ENCODE measurements at regions not wholly inside any gene's neighbourhood (a gene's known extent, or its start where the extent isn't known, plus 50 kb on each side); places are given as distances from the start of the nearest gene placed in this dataset.

- DNase-seq, result no peak
- Mint-ChIP-seq H3K4me3 (no peak overlapping the region), H3K27ac (no peak overlapping the region), H3K9me3 (no peaks in the 10 kb centered on the region), H3K27me3 (no peaks in the 10 kb centered on the region), H3K4me1 (no peaks in the 10 kb centered on the region), H3K36me3 (no peaks in the 10 kb centered on the region)
- no peak for ATAC-seq (ENCODE audit: low read depth in 2 of 2)
Measured at GRCh38 chr3:22115581-22115980, 364.6 kb upstream of the ZNF385D start.

DNA sequence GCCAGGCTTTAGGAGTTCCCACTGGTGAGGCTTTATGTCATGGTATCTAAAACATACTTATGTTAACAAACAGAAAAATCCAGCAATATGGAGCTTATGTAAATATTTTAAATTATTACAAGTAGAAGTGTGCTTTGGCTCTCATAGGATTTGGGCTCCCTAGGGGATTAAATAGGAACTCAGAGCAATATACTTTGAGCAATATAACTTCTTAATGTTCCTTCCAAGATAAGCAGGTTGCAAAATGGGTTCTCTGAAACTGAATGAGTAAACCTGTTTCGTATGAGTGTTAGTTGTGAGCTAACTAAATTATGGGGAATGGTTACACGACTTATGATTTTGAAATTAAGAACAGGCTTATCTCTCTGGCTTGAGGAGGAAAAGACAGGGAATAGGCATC, 366.1 kb upstream of the ZNF385D start:
- Mint-ChIP-seq H3K9me3 (no peaks in the 10 kb centered on the region), H3K27me3 (no peaks in the 10 kb centered on the region), H3K27ac (no peak overlapping the region), H3K4me3 (no peak overlapping the region), H3K4me1 (no peaks in the 10 kb centered on the region), H3K36me3 (no peaks in the 10 kb centered on the region)
- DNase-seq (no peak), ATAC-seq (ENCODE audit: low read depth in 2 of 2) (no peak)

- H3K4me3 Mint-ChIP-seq, result no peak overlapping the region
- H3K27me3 Mint-ChIP-seq, result no peaks in the 10 kb centered on the region
- H3K27ac Mint-ChIP-seq, result no peak overlapping the region
- no peaks in the 10 kb centered on the region for H3K4me1 Mint-ChIP-seq
- ATAC-seq (ENCODE audit: low read depth in 2 of 2) (no peak), DNase-seq (no peak)
- no peaks in the 10 kb centered on the region for H3K36me3 Mint-ChIP-seq
- no peaks in the 10 kb centered on the region for H3K9me3 Mint-ChIP-seq
Measured at GRCh38 chr3:22117751-22118346, 366.8 kb upstream of the ZNF385D start.

DNA sequence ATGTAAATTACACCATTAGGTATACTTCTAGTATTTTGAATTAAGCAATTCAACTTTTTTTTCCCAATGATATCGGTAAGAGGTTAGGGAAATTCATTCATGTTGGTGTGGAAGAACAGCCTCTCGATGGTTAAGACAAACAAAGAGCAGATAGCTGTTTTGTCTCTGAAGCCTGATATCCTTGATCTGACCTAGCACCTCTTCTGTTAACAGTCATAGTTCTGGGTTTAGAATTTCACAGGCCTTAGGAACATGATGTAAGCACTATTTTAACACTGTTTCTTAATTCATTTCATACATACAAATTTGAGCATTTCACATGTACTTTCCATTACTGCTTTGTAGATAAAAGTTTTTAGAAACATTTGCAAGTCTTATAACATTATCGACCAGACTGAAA, 367.5 kb upstream of the ZNF385D start:
- H3K36me3 Mint-ChIP-seq, result no peaks in the 10 kb centered on the region
- H3K27me3 Mint-ChIP-seq, result no peaks in the 10 kb centered on the region
- no peak for ATAC-seq (ENCODE audit: low read depth in 2 of 2)
- H3K4me1 Mint-ChIP-seq, result no peaks in the 10 kb centered on the region
- no peak overlapping the region for H3K27ac Mint-ChIP-seq
- no peak overlapping the region for H3K4me3 Mint-ChIP-seq
- DNase-seq, result no peak
- no peaks in the 10 kb centered on the region for H3K9me3 Mint-ChIP-seq

DNA sequence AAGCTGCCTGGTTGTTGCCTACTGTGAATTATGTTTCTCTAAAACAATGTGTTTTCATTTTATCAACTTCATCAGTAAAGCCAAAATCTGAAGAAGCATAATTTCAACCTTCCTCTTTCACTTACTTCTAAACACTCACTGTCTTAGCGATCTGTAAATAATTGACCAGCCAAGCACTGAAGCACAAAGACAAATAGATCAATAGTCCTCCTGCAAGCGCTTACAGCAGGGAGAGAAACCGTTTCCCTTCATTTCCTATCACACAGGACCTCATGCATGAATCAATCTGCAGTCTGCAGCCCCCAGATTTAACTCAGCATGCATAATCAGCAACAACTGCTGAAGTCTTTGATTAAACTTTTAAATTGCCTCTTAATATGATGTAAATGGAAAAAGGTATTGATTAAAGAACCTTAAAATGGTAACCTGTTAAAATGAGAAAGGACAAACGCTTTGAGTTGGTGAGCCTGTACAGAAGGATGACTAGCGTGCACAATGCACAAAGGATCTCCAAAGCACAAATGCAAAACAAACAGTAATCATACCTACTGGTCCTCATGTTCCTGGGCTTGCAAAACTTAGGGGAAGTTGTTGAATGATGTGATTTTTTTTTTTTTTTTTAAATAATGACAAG, 370.2 kb upstream of the ZNF385D start:
- H3K9me3 Mint-ChIP-seq, result no peaks in the 10 kb centered on the region
- no peaks in the 10 kb centered on the region for H3K27me3 Mint-ChIP-seq
- no peak for DNase-seq
- H3K27ac Mint-ChIP-seq, result no peak overlapping the region
- H3K4me1 Mint-ChIP-seq, result no peaks in the 10 kb centered on the region
- no peak for ATAC-seq (ENCODE audit: low read depth in 2 of 2)
- no peaks in the 10 kb centered on the region for H3K36me3 Mint-ChIP-seq
- no peak overlapping the region for H3K4me3 Mint-ChIP-seq

DNA sequence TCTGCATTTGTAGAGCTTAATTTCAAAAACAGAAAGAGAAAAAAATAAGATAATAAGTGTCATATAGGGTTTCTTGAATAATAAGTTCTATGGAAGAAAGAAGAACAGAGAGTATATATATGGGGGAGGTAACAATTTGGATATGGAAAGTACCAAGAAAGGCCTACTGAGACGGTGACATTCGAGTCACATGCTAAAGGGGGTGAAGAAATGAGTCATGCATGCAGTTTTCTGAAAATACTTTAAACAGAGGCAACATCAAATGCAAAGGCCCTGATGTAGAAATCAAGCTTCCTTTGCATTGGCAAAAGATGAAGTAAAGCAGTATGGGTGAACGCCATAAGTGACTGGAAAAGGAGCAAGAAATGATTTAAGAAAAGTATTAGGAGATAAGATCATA, 371.6 kb upstream of the ZNF385D start:
- Mint-ChIP-seq H3K27ac (peak overlapping the region in 1 of 6 donors; percentile 8), H3K9me3 (no peaks in the 10 kb centered on the region), H3K4me3 (no peak overlapping the region), H3K4me1 (no peaks in the 10 kb centered on the region), H3K36me3 (no peaks in the 10 kb centered on the region), H3K27me3 (no peaks in the 10 kb centered on the region)
- DNase-seq (no peak), ATAC-seq (ENCODE audit: low read depth in 2 of 2) (no peak)

- Mint-ChIP-seq H3K4me3 (no peak overlapping the region), H3K4me1 (no peaks in the 10 kb centered on the region), H3K36me3 (no peaks in the 10 kb centered on the region), H3K27ac (no peak overlapping the region), H3K27me3 (peaks cover 5 to 13% (median 8%) of the 10 kb centered on the region in 3 donors), H3K9me3 (peaks cover 0 to 3% (median 0%) of the 10 kb centered on the region in 7 donors)
- DNase-seq (no peak), ATAC-seq (ENCODE audit: low read depth in 2 of 2) (no peak)
Measured at GRCh38 chr3:22129101-22129500, 378.1 kb upstream of the ZNF385D start.

- Mint-ChIP-seq H3K27me3 (no peaks in the 10 kb centered on the region), H3K4me3 (no peak overlapping the region), H3K9me3 (peaks cover 0 to 10% (median 0%) of the 10 kb centered on the region in 7 donors), H3K27ac (no peak overlapping the region), H3K36me3 (no peaks in the 10 kb centered on the region), H3K4me1 (no peaks in the 10 kb centered on the region)
- DNase-seq, result no peak
- ATAC-seq (ENCODE audit: low read depth in 2 of 2), result no peak
Measured at GRCh38 chr3:22141769-22142168, 390.8 kb upstream of the ZNF385D start.

DNA sequence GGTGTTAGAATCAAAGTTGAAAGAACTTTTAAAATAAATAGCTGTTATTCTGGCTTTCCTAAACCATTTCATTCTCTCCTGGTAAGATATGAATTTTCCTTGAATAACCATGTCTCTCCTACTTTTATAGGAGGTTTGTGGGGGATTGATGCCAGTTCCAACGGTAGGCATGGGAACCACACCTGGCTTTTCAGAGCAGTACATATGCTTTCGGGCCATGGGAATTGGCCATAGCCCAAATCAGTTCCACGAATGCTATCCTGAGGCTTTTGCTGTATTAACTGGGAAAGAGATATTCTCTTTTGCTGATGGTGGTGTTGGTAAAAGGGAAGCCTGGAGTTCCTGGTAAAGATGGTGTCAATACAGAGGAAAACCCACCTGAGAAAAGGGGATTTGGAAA, 396.2 kb upstream of the ZNF385D start:
- peaks cover 0 to 3% (median 0%) of the 10 kb centered on the region in 7 donors for H3K9me3 Mint-ChIP-seq
- no peak overlapping the region for H3K27ac Mint-ChIP-seq
- H3K36me3 Mint-ChIP-seq, result no peaks in the 10 kb centered on the region
- DNase-seq (no peak), ATAC-seq (ENCODE audit: low read depth in 2 of 2) (no peak)
- H3K27me3 Mint-ChIP-seq, result no peaks in the 10 kb centered on the region
- H3K4me3 Mint-ChIP-seq, result no peak overlapping the region
- H3K4me1 Mint-ChIP-seq, result no peaks in the 10 kb centered on the region

GRCh38 chr3:22156868-22157267, 405.9 kb upstream of the ZNF385D start:
- H3K4me1 Mint-ChIP-seq, result no peaks in the 10 kb centered on the region
- DNase-seq, result no peak
- peaks cover 0 to 3% (median 0%) of the 10 kb centered on the region in 7 donors for H3K9me3 Mint-ChIP-seq
- no peaks in the 10 kb centered on the region for H3K36me3 Mint-ChIP-seq
- no peaks in the 10 kb centered on the region for H3K27me3 Mint-ChIP-seq
- no peak overlapping the region for H3K27ac Mint-ChIP-seq
- H3K4me3 Mint-ChIP-seq, result no peak overlapping the region
- ATAC-seq (ENCODE audit: low read depth in 2 of 2), result no peak

- H3K27ac Mint-ChIP-seq, result no peak overlapping the region
- ATAC-seq (ENCODE audit: low read depth in 2 of 2) (no peak), DNase-seq (no peak)
- peaks cover 0 to 3% (median 0%) of the 10 kb centered on the region in 7 donors for H3K9me3 Mint-ChIP-seq
- H3K27me3 Mint-ChIP-seq, result no peaks in the 10 kb centered on the region
- no peaks in the 10 kb centered on the region for H3K36me3 Mint-ChIP-seq
- H3K4me1 Mint-ChIP-seq, result no peaks in the 10 kb centered on the region
- H3K4me3 Mint-ChIP-seq, result no peak overlapping the region
Measured at GRCh38 chr3:22157848-22158247, 406.8 kb upstream of the ZNF385D start.

GRCh38 chr3:22159004-22159695, 408.1 kb upstream of the ZNF385D start:
- no peaks in the 10 kb centered on the region for H3K4me1 Mint-ChIP-seq
- H3K27me3 Mint-ChIP-seq, result no peaks in the 10 kb centered on the region
- ATAC-seq (ENCODE audit: low read depth in 2 of 2), result no peak
- H3K4me3 Mint-ChIP-seq, result no peak overlapping the region
- no peak for DNase-seq
- no peak overlapping the region for H3K27ac Mint-ChIP-seq
- no peaks in the 10 kb centered on the region for H3K36me3 Mint-ChIP-seq
- peaks cover 0 to 3% (median 0%) of the 10 kb centered on the region in 7 donors for H3K9me3 Mint-ChIP-seq

- H3K4me3 Mint-ChIP-seq, result no peak overlapping the region
- ATAC-seq (ENCODE audit: low read depth in 2 of 2) (no peak), DNase-seq (no peak)
- H3K27me3 Mint-ChIP-seq, result no peaks in the 10 kb centered on the region
- H3K9me3 Mint-ChIP-seq, result peaks cover 0 to 3% (median 0%) of the 10 kb centered on the region in 7 donors
- no peaks in the 10 kb centered on the region for H3K36me3 Mint-ChIP-seq
- no peak overlapping the region for H3K27ac Mint-ChIP-seq
- no peaks in the 10 kb centered on the region for H3K4me1 Mint-ChIP-seq
Measured at GRCh38 chr3:22161315-22161714, 410.3 kb upstream of the ZNF385D start.

DNA sequence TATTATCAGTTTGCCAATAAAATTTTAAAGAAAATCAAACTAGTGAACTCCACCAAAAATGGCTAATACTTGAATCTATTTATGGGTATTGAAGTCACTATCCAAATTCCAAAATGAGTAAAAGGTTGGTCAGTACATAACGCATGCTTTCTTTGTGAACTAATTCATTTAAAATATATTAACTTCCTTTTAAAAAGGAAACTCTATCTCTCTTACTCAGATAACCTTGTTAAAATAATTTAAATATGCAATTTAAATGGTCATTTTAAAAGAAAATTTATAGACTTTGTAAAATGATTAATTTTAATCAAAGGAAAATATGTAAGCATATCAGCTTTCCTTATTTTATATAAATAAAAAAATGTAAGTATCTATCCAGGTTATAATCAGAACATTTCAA, 419.4 kb upstream of the ZNF385D start:
- no peak overlapping the region for H3K4me3 Mint-ChIP-seq
- no peak overlapping the region for H3K27ac Mint-ChIP-seq
- H3K36me3 Mint-ChIP-seq, result no peaks in the 10 kb centered on the region
- H3K27me3 Mint-ChIP-seq, result no peaks in the 10 kb centered on the region
- DNase-seq (no peak), ATAC-seq (ENCODE audit: low read depth in 2 of 2) (no peak)
- H3K4me1 Mint-ChIP-seq, result no peaks in the 10 kb centered on the region
- peaks cover 0 to 18% (median 8%) of the 10 kb centered on the region in 7 donors for H3K9me3 Mint-ChIP-seq
